ENCODE measurements at regions not wholly inside any gene's neighbourhood (a gene's known extent, or its start where the extent isn't known, plus 50 kb on each side); places are given as distances from the start of the nearest gene placed in this dataset.

DNA sequence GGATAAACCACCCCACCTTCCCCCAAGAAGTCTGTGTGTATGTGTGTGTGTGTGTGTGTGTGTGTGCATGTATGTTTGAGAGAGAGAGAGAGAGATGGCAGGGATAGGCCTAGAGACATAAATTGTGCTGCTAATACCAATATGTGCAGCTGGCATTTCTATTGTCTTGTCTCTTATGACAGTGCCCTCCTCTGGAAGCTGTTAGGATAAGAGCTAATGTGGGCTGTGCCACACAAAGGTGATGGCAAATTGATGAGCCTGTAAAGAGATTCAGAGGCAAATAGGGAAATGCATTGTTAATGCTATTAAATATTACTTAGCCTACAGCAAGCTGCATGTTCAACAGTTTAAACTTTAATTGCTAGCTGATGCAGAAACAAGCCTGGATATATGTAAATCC is 332.0 kb downstream of the NKX6-1 start:
- H3K4me3 Mint-ChIP-seq: no peak overlapping the region
- peak overlapping the region in 1 of 3 experiments; percentile 2 for H3K27ac Mint-ChIP-seq
- TF ChIP-seq, protein P1, sequence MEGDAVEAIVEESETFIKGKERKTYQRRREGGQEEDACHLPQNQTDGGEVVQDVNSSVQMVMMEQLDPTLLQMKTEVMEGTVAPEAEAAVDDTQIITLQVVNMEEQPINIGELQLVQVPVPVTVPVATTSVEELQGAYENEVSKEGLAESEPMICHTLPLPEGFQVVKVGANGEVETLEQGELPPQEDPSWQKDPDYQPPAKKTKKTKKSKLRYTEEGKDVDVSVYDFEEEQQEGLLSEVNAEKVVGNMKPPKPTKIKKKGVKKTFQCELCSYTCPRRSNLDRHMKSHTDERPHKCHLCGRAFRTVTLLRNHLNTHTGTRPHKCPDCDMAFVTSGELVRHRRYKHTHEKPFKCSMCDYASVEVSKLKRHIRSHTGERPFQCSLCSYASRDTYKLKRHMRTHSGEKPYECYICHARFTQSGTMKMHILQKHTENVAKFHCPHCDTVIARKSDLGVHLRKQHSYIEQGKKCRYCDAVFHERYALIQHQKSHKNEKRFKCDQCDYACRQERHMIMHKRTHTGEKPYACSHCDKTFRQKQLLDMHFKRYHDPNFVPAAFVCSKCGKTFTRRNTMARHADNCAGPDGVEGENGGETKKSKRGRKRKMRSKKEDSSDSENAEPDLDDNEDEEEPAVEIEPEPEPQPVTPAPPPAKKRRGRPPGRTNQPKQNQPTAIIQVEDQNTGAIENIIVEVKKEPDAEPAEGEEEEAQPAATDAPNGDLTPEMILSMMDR (IDR thresholded peaks at IDR 0.05; ENCODE audit: unreplicated experiment in 3 of 3): no peak
- no peaks in the 10 kb centered on the region for H3K4me1 Mint-ChIP-seq
- no peaks in the 10 kb centered on the region for H3K36me3 Mint-ChIP-seq (ENCODE audit: low read depth)
- no peaks in the 10 kb centered on the region for H3K27me3 Mint-ChIP-seq (ENCODE audit: low read depth)
- no peaks in the 10 kb centered on the region for H3K9me3 Mint-ChIP-seq

DNA sequence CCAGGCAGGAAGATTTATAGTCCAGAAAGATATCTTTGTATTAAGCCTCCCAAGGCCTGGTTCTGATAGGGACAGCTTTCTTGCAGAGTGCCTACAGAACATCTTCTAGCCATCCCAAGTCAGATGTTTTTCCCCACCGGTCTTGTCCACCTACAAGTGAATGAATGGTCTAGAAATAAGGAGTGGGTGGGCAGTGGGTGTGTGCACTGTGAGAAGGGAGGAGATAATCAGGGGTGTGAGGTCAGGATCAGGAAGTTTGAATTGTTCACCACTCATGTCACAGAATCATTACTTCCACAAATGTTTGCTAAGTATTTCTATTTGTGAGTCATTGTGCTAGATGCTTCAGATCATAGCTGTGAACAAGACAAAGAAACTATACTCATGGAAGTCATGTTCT is 332.6 kb downstream of the NKX6-1 start:
- Mint-ChIP-seq H3K36me3 (ENCODE audit: low read depth) (no peaks in the 10 kb centered on the region), H3K4me3 (no peak overlapping the region), H3K27me3 (ENCODE audit: low read depth) (no peaks in the 10 kb centered on the region), H3K27ac (no peak overlapping the region), H3K4me1 (no peaks in the 10 kb centered on the region), H3K9me3 (no peaks in the 10 kb centered on the region)
- TF ChIP-seq, protein P1 (IDR thresholded peaks at IDR 0.05; ENCODE audit: unreplicated experiment in 3 of 3): no peak

DNA sequence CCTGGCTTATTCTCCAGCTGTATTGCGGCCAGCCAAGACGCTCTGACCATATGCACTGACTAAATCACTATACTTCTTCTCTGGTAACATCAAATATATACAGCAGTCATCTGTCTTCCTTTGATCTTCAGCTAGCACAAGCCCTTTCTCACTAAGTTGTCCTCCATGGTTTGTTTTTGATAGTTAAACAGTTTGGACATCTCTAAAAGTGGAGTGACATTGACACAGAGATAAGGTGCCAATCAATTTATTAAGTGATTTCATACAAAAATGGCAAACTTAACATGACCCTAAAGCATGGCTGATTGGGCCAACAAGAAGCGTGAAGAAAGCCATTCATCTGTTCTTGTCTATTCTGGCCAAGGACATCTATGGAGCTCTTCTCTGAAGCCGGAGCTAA is 334.9 kb downstream of the NKX6-1 start:
- TF ChIP-seq, protein P1 (IDR thresholded peaks at IDR 0.05; ENCODE audit: unreplicated experiment in 3 of 3): no peak
- no peaks in the 10 kb centered on the region for H3K4me1 Mint-ChIP-seq
- H3K36me3 Mint-ChIP-seq (ENCODE audit: low read depth): no peaks in the 10 kb centered on the region
- no peak overlapping the region for H3K27ac Mint-ChIP-seq
- no peak overlapping the region for H3K4me3 Mint-ChIP-seq
- H3K9me3 Mint-ChIP-seq: no peaks in the 10 kb centered on the region
- peaks cover 2% of the 10 kb centered on the region for H3K27me3 Mint-ChIP-seq (ENCODE audit: low read depth)

DNA sequence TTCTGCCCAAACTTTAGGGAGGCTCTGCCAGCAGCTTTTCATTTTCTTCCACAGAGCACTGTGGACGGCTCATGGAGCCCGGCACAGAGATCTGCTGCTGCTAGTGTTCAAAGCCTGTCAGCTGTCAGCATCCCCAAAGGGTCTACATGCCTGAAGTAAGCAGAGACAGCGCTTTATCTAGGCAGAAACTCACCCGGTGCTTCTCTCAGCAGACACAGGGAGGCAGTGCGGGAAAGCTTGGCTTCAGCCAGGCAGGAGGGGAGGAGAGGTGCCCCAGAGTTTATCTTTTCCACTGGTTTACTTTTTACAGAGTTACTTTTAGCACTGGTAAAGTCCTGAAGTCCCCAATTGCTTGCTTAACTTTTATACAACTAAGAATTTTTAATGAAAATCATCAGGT is 339.3 kb downstream of the NKX6-1 start:
- Mint-ChIP-seq H3K4me1 (no peaks in the 10 kb centered on the region), H3K9me3 (no peaks in the 10 kb centered on the region), H3K4me3 (no peak overlapping the region), H3K36me3 (ENCODE audit: low read depth) (no peaks in the 10 kb centered on the region), H3K27me3 (ENCODE audit: low read depth) (peaks cover 12% of the 10 kb centered on the region), H3K27ac (no peak overlapping the region)
- TF ChIP-seq, protein P1 (IDR thresholded peaks at IDR 0.05; ENCODE audit: unreplicated experiment in 3 of 3): peak; percentile 25 to 54 (median 49)

DNA sequence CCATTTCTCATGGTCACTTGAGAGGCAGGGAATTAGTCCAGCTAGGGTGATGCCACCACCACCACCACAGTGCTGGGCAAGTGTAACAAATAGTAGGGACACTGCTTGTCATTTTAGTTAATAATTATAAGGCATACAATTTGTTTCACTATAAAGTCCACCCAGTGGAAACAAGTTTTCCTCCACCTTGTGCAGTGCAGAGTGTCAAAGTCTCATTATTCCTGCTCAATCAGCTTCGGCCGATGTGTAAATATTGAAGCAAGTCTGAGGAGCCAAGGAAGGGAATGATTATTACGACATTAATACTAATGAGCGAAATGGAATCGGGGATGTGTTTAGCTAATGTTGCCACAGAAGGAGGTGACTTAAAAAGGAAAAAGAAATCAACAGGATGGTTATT is 340.4 kb downstream of the NKX6-1 start:
- Mint-ChIP-seq H3K9me3 (no peaks in the 10 kb centered on the region), H3K27me3 (ENCODE audit: low read depth) (peaks cover 12% of the 10 kb centered on the region), H3K4me3 (no peak overlapping the region), H3K27ac (peak overlapping the region in 1 of 3 experiments; percentile 69), H3K4me1 (no peaks in the 10 kb centered on the region), H3K36me3 (ENCODE audit: low read depth) (no peaks in the 10 kb centered on the region)
- TF ChIP-seq, protein P1 (IDR thresholded peaks at IDR 0.05; ENCODE audit: unreplicated experiment in 3 of 3): no peak

DNA sequence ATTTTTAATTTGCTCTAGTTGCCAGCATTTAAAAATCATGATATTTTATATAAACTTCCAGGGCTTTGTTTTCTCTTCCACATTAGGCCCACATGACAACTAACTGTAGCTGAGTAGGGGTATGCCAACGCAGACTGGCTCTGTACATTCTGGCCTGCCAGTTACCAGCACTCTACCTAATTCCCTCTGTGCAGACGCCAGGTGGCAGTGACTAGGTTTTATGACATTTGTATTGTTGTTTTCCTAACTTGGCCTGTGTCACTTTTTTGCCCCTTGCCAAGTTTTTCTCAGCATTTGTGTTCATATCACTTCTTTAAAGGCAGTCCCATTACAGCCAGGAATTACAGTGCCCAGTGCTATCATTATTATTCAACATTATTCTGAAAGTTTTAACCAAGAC is 347.5 kb downstream of the NKX6-1 start:
- TF ChIP-seq, protein P1 (IDR thresholded peaks at IDR 0.05; ENCODE audit: unreplicated experiment in 3 of 3): no peak
- Mint-ChIP-seq H3K36me3 (ENCODE audit: low read depth) (no peaks in the 10 kb centered on the region), H3K9me3 (no peaks in the 10 kb centered on the region), H3K4me1 (no peaks in the 10 kb centered on the region), H3K4me3 (no peak overlapping the region), H3K27ac (no peak overlapping the region), H3K27me3 (ENCODE audit: low read depth) (peaks cover 7% of the 10 kb centered on the region)
